HCT116 (cell line): ENCODE measurements at regions not wholly inside any gene's neighbourhood (a gene's known extent, or its start where the extent isn't known, plus 50 kb on each side); places are given as distances from the start of the nearest gene placed in this dataset.

ENCODE experiments used
- ATAC-seq: fragments of 200-7000 bp; cut with Tn5 transposase; 2 replicates; pipeline ENCODE4 v1.9.1; 2020; ENCODE audit warnings: mild to moderate bottlenecking, moderate library complexity
- BruUV-seq: library from RNA; stranded (reverse); fragments of 400-500 nt; replicated peaks from 2 replicates; lab custom pipeline; 2021; lab: Mats Ljungman, UMichigan
- CTCF ChIA-PET: fragments of 300-600 bp; sonication (Branson Sonifier 250); formaldehyde crosslinking; loops from one replicate; lab custom pipeline; 2021; ENCODE audit warnings: antibody characterized with exemption; lab: Charles Lee
- POLR2A ChIA-PET: fragments of 300-600, 350-600 bp; sonication (Branson Sonifier 250); formaldehyde crosslinking; loops from one replicate; lab custom pipeline; 2021; ENCODE audit warnings: antibody characterized with exemption; lab: Charles Lee
- RAD21 ChIA-PET, 2 experiments: fragments of 300-600 bp; sonication (Branson Sonifier 250); formaldehyde crosslinking; loops; one replicate each; lab custom pipeline; 2023; ENCODE audit warnings: low total read pairs in 2 of 2; ENCODE audit not compliant: uncharacterized antibody in 2 of 2, unreplicated experiment in 2 of 2, low non-redundant PET in 1 of 2; lab: Charles Lee
- DNase-seq: peaks from one replicate; pipeline ENCODE4 v3.0.0-alpha.2; 2010; ENCODE audit warnings: low read depth, low spot score
- H2AFZ ChIP-seq: fragments of 200-600 bp; shearing (Covaris generic), sonication (generic); 2 replicates; pipeline ENCODE4 v1.6.1; 2017; ENCODE audit warnings: low read depth, mixed run types, mixed read lengths, antibody characterized with exemption, low read length; ENCODE audit not compliant: poor library complexity, severe bottlenecking
- H3K27ac ChIP-seq: 2 replicates; pipeline ENCODE4 v1.5.1; 2012; ENCODE audit warnings: low read depth, low read length
- H3K27me3 ChIP-seq: fragments of 200-600 bp; sonication (generic); 2 replicates; pipeline ENCODE4 v1.6.1; 2016; ENCODE audit warnings: mixed run types, low read length, mixed read lengths; ENCODE audit not compliant: insufficient read depth
- H3K36me3 ChIP-seq, 2 experiments: fragments of 200-500 bp in 1 of 2; fragments of 200-600 bp in 1 of 2; sonication (Bioruptor generic) in 1 of 2; sonication (generic) in 1 of 2; 2 replicates each; pipeline versions ENCODE4 v1.5.1 to v1.6.1; 2014 to 2016; ENCODE audit warnings: low read length in 2 of 2, inconsistent platforms in 1 of 2, mixed read lengths in 1 of 2, mixed run types in 1 of 2; ENCODE audit not compliant: insufficient read depth in 2 of 2, control insufficient read depth in 1 of 2
- H3K4me1 ChIP-seq, 2 experiments: fragments of 200-600 bp in 1 of 2; sonication (generic) in 1 of 2; 2 replicates each; pipeline versions ENCODE4 v1.5.1 to v1.6.1; 2012 to 2017; ENCODE audit warnings: low read length in 2 of 2, inconsistent platforms in 1 of 2, mild to moderate bottlenecking in 1 of 2, mixed read lengths in 1 of 2, mixed run types in 1 of 2, moderate library complexity in 1 of 2; ENCODE audit not compliant: insufficient read depth in 2 of 2, control insufficient read depth in 1 of 2
- H3K4me2 ChIP-seq: fragments of 200-600 bp; sonication (generic); 2 replicates; pipeline ENCODE4 v1.6.1; 2017; ENCODE audit warnings: mixed run types, low read length, mixed read lengths
- H3K4me3 ChIP-seq, 2 experiments: fragments of 200-600 bp in 1 of 2; sonication (generic) in 1 of 2; replicated peaks in 1 of 2; 2 replicates each; pipeline ENCODE4 v1.5.1; 2011 to 2016; ENCODE audit warnings: low read length in 2 of 2, control low read depth in 1 of 2, low read depth in 1 of 2, mild to moderate bottlenecking in 1 of 2, mixed read lengths in 1 of 2, mixed run types in 1 of 2
- H3K79me2 ChIP-seq: fragments of 200-600 bp; sonication (generic); 2 replicates; pipeline ENCODE4 v1.6.1; 2017; ENCODE audit warnings: mild to moderate bottlenecking, mixed run types, low read length, moderate library complexity, mixed read lengths; ENCODE audit not compliant: insufficient read depth
- H3K9ac ChIP-seq: fragments of 200-600 bp; sonication (generic); 2 replicates; pipeline ENCODE4 v1.6.1; 2016; ENCODE audit warnings: low read length, mixed read lengths
- H3K9me2 ChIP-seq: fragments of 200-600 bp; sonication (generic), shearing (Covaris generic); 2 replicates; pipeline ENCODE4 v1.6.1; 2017; ENCODE audit warnings: mixed run types, mild to moderate bottlenecking, moderate library complexity; ENCODE audit not compliant: insufficient read depth
- H3K9me3 ChIP-seq, 2 experiments: fragments of 200-500 bp in 1 of 2; fragments of 200-600 bp in 1 of 2; sonication (Bioruptor generic) in 1 of 2; sonication (generic) in 1 of 2; 2 replicates each; pipeline ENCODE4 v1.6.1; 2014 to 2017; ENCODE audit warnings: low read length in 2 of 2, mixed read lengths in 2 of 2, inconsistent platforms in 1 of 2, low read depth in 1 of 2, mild to moderate bottlenecking in 1 of 2, mixed run types in 1 of 2, moderate library complexity in 1 of 2; ENCODE audit not compliant: control insufficient read depth in 1 of 2, insufficient read depth in 1 of 2
- H4K20me1 ChIP-seq: fragments of 200-600 bp; sonication (generic), shearing (Covaris generic); 2 replicates; pipeline ENCODE4 v1.6.1; 2017; ENCODE audit warnings: mixed run types, mild to moderate bottlenecking, moderate library complexity; ENCODE audit not compliant: insufficient read depth
- CEBPB ChIP-seq: IDR thresholded peaks from 2 replicates; pipeline ENCODE4 v1.6.1; 2012; ENCODE audit warnings: low read depth
- EZH2 ChIP-seq: fragments of 200-600 bp; sonication (generic); IDR thresholded peaks from 2 replicates; pipeline ENCODE4 v1.6.1; 2017; ENCODE audit warnings: antibody characterized with exemption, mixed run types
- RAD21 ChIP-seq: IDR thresholded peaks from 2 replicates; pipeline ENCODE4 v1.6.1; 2012; ENCODE audit warnings: low read depth, mild to moderate bottlenecking
- TCF7L2 ChIP-seq: IDR thresholded peaks from 2 replicates; pipeline ENCODE4 v1.7.0; 2011; ENCODE audit warnings: borderline replicate concordance, inconsistent platforms; ENCODE audit not compliant: insufficient read depth, insufficient read length; ENCODE audit errors: extremely low read depth
- intact Hi-C: fragments of 100-400 bp; cut with micrococcal nuclease; formaldehyde crosslinking; loops from 2 replicates; pipeline ENCODE4 v1.10.0; 2022
- TF ChIP-seq, protein P1 (sequence below), 3 experiments: fragments of 200-600 bp in 1 of 3; sonication (generic) in 1 of 3; IDR thresholded peaks in 2 of 3; conservative IDR thresholded peaks in 1 of 3; 2 replicates each; pipeline ENCODE4 v1.5.1; 2012 to 2017; ENCODE audit warnings: low read depth in 2 of 3, low read length in 2 of 3, antibody characterized with exemption in 1 of 3, borderline replicate concordance in 1 of 3, control low read depth in 1 of 3, mild to moderate bottlenecking in 1 of 3, mixed read lengths in 1 of 3, mixed run types in 1 of 3, moderate library complexity in 1 of 3; ENCODE audit not compliant: insufficient read depth in 1 of 3

DNA sequence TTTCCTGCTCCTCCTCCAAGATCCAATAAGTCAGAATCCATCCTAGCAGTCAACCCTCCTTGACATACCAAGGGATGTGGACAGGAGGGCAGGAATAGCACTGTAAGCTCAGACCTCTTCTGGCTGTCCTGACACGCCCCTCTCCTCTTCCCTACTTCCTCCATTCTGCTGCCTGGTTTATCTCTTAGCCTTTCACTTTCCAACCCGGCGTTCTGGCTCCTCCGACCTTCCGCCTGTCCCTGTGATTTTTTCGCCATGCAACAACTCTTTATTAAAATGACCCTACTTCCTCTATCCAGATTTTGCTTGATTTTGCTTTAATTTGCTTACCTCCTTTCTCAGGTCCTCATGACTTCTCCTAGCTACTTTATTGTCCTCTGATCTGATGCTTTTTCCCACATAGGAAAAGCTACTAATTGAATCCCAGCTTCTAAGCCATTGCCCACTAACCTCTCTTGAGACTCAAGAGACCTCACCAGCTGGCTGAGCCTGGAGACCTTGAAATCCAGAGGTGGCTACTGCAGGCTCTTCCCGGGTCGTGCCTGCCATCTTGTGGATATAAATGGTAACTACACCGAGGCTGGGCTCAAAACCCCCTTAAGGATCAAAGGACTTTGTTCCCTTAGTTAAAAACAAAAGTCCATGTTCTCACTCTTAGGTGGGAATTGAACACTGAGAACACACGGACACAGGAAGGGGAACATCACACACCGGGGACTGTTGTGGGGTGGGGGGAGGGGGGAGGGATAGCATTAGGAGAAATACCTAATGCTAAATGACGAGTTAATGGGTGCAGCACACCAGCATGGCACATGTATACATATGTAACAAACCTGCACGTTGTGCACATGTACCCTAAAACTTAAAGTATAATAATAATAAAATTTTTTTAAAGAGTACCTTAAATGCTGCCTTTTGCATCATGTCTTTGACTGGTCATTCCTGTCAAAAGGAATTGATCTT lies 139.4 kb downstream of the AKAIN1 start:
- H4K20me1 ChIP-seq: no peaks in the 10 kb centered on the region
- RAD21 ChIA-PET: no interaction called here
- H3K27me3 ChIP-seq: no peaks in the 10 kb centered on the region
- no peak overlapping the region for H3K27ac ChIP-seq
- peaks cover 0 to 3% of the 10 kb centered on the region in 2 experiments; a peak in 1 of 4 replicates for H3K9me3 ChIP-seq
- H3K9ac ChIP-seq: no peak overlapping the region
- BruUV-seq: no TSS peak
- no peak overlapping the region for H3K4me2 ChIP-seq
- no peaks in the 10 kb centered on the region for H3K36me3 ChIP-seq
- TF ChIP-seq EZH2: no peak
- peak; percentile 55 for TF ChIP-seq RAD21
- peak; percentile 26 for TF ChIP-seq TCF7L2
- no peak for TF ChIP-seq CEBPB
- TF ChIP-seq, protein P1, sequence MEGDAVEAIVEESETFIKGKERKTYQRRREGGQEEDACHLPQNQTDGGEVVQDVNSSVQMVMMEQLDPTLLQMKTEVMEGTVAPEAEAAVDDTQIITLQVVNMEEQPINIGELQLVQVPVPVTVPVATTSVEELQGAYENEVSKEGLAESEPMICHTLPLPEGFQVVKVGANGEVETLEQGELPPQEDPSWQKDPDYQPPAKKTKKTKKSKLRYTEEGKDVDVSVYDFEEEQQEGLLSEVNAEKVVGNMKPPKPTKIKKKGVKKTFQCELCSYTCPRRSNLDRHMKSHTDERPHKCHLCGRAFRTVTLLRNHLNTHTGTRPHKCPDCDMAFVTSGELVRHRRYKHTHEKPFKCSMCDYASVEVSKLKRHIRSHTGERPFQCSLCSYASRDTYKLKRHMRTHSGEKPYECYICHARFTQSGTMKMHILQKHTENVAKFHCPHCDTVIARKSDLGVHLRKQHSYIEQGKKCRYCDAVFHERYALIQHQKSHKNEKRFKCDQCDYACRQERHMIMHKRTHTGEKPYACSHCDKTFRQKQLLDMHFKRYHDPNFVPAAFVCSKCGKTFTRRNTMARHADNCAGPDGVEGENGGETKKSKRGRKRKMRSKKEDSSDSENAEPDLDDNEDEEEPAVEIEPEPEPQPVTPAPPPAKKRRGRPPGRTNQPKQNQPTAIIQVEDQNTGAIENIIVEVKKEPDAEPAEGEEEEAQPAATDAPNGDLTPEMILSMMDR (IDR thresholded peaks at IDR 0.05 in 2 of 3, conservative IDR thresholded peaks at IDR 0.05 in 1 of 3; ENCODE audit: borderline replicate concordance in 1 of 3, insufficient read depth in 1 of 3, low read depth in 2 of 3, low read length in 2 of 3): peak in 2 of 3 experiments; percentile 51 to 68; a peak in 4 of 6 replicates
- no peak overlapping the region for H2AFZ ChIP-seq
- no peaks in the 10 kb centered on the region for H3K9me2 ChIP-seq
- no peak overlapping the region for H3K4me3 ChIP-seq
- CTCF ChIA-PET: interaction anchor here (1.3 kb wide), 1 partner anchor 951 kb away, joined by 5 read pairs; no protein-coding TSS in a partner anchor
- H3K4me1 ChIP-seq: no peaks in the 10 kb centered on the region
- intact Hi-C loops: loop anchor here (1.0 to 10.0 kb wide), 3 partner anchors 951 to 1783 kb away; no protein-coding TSS in a partner anchor
- no peaks in the 10 kb centered on the region for H3K79me2 ChIP-seq
- DNase-seq: peak; percentile 21
- POLR2A ChIA-PET: no interaction called here
- peak; percentile 55 for ATAC-seq
